ENCODE measurements at regions not wholly inside any gene's neighbourhood (a gene's known extent, or its start where the extent isn't known, plus 50 kb on each side); places are given as distances from the start of the nearest gene placed in this dataset.

DNA sequence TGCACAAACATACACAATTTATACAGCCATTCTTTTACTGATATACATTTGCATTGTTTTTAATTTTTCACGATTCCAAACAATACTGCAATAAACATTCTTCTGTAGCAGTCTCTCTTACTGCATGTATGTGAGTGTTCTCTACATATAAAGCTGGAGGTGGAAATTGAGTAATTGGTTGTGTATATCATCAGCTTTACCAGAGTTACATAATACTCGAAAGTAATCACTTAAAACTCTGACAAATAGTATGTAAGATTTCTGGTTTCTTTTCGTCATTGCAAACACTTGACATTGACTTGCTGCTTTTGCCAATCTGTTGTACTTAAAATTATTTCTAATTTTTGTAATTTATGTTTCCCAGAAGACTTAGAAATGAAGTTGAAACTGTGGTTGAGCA lies 110.2 kb downstream of the TDRD15 start:
- TF ChIP-seq ZBTB8A (tag by site-specific recombination; IDR thresholded peaks at IDR 0.05) (no peak), ZNF24 (tag by site-specific recombination; IDR thresholded peaks at IDR 0.05) (no peak), ZXDB (tag by site-specific recombination; IDR thresholded peaks at IDR 0.05) (no peak), ZNF350 (tag by site-specific recombination; IDR thresholded peaks at IDR 0.05) (no peak), TCF7L2 (IDR thresholded peaks at IDR 0.05; ENCODE audit: borderline replicate concordance, low read depth, low read length) (no peak), ZNF391 (tag by site-specific recombination; IDR thresholded peaks at IDR 0.05; ENCODE audit: borderline replicate concordance, low read depth) (no peak)
- TF ChIP-seq, protein P1, sequence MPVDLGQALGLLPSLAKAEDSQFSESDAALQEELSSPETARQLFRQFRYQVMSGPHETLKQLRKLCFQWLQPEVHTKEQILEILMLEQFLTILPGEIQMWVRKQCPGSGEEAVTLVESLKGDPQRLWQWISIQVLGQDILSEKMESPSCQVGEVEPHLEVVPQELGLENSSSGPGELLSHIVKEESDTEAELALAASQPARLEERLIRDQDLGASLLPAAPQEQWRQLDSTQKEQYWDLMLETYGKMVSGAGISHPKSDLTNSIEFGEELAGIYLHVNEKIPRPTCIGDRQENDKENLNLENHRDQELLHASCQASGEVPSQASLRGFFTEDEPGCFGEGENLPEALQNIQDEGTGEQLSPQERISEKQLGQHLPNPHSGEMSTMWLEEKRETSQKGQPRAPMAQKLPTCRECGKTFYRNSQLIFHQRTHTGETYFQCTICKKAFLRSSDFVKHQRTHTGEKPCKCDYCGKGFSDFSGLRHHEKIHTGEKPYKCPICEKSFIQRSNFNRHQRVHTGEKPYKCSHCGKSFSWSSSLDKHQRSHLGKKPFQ (tag by site-specific recombination; IDR thresholded peaks at IDR 0.05): no peak
- TF ChIP-seq, protein P2, sequence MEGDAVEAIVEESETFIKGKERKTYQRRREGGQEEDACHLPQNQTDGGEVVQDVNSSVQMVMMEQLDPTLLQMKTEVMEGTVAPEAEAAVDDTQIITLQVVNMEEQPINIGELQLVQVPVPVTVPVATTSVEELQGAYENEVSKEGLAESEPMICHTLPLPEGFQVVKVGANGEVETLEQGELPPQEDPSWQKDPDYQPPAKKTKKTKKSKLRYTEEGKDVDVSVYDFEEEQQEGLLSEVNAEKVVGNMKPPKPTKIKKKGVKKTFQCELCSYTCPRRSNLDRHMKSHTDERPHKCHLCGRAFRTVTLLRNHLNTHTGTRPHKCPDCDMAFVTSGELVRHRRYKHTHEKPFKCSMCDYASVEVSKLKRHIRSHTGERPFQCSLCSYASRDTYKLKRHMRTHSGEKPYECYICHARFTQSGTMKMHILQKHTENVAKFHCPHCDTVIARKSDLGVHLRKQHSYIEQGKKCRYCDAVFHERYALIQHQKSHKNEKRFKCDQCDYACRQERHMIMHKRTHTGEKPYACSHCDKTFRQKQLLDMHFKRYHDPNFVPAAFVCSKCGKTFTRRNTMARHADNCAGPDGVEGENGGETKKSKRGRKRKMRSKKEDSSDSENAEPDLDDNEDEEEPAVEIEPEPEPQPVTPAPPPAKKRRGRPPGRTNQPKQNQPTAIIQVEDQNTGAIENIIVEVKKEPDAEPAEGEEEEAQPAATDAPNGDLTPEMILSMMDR (tag by site-specific recombination; IDR thresholded peaks at IDR 0.05): no peak

All from HEK293 (cell line).